Lower lobe of right lung (tissue), 2 donors: ENCODE measurements at regions not wholly inside any gene's neighbourhood (a gene's known extent, or its start where the extent isn't known, plus 50 kb on each side); places are given as distances from the start of the nearest gene placed in this dataset.

Source experiments
- ATAC-seq, 2 donors: fragments of 200-7000 bp; cut with Tn5 transposase; one replicate each; pipeline ENCODE4 v1.9.1; 2020 to 2022; ENCODE audit warnings: mild to moderate bottlenecking in 2 of 2, moderate library complexity in 2 of 2
- DNase-seq: peaks from one replicate; pipeline ENCODE4 v3.0.0-alpha.2; 2020
- H3K27ac ChIP-seq: fragments of 200-600 bp; one replicate; pipeline ENCODE4 v1.8.0; 2022
- H3K27me3 ChIP-seq: fragments of 200-600 bp; one replicate; pipeline ENCODE4 v1.8.0; 2022; ENCODE audit warnings: low read depth
- H3K36me3 ChIP-seq: fragments of 200-600 bp; one replicate; pipeline ENCODE4 v1.8.0; 2022; ENCODE audit warnings: mild to moderate bottlenecking
- H3K4me1 ChIP-seq: fragments of 200-600 bp; one replicate; pipeline ENCODE4 v1.8.0; 2022
- H3K4me3 ChIP-seq: fragments of 200-600 bp; one replicate; pipeline ENCODE4 v1.8.0; 2022; ENCODE audit warnings: mild to moderate bottlenecking
- H3K9me3 ChIP-seq: fragments of 200-600 bp; one replicate; pipeline ENCODE4 v1.8.0; 2022
- intact Hi-C: fragments of 100-400 bp; cut with DNase I; formaldehyde crosslinking; loops from one replicate; pipeline ENCODE4 v1.11.0; 2022
- TF ChIP-seq, protein P1 (sequence below): fragments of 200-600 bp; IDR thresholded peaks from one replicate; pipeline ENCODE4 v1.8.0; 2022; ENCODE audit warnings: antibody characterized with exemption, mild to moderate bottlenecking
- donor health status: DM: no; HTN: yes; CAD: no; lungs with severe emphysema.

- H3K27me3 ChIP-seq, result no peaks in the 10 kb centered on the region
- H3K27ac ChIP-seq, result no peak overlapping the region
- H3K4me1 ChIP-seq, result peaks cover 15% of the 10 kb centered on the region
- H3K36me3 ChIP-seq, result no peaks in the 10 kb centered on the region
- DNase-seq (no peak), ATAC-seq (peak; percentile 61 to 77)
- TF ChIP-seq, protein P1, sequence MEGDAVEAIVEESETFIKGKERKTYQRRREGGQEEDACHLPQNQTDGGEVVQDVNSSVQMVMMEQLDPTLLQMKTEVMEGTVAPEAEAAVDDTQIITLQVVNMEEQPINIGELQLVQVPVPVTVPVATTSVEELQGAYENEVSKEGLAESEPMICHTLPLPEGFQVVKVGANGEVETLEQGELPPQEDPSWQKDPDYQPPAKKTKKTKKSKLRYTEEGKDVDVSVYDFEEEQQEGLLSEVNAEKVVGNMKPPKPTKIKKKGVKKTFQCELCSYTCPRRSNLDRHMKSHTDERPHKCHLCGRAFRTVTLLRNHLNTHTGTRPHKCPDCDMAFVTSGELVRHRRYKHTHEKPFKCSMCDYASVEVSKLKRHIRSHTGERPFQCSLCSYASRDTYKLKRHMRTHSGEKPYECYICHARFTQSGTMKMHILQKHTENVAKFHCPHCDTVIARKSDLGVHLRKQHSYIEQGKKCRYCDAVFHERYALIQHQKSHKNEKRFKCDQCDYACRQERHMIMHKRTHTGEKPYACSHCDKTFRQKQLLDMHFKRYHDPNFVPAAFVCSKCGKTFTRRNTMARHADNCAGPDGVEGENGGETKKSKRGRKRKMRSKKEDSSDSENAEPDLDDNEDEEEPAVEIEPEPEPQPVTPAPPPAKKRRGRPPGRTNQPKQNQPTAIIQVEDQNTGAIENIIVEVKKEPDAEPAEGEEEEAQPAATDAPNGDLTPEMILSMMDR, result no peak
- no peak overlapping the region for H3K4me3 ChIP-seq
- intact Hi-C loops, result no loop called here
- H3K9me3 ChIP-seq, result no peaks in the 10 kb centered on the region
Observed at GRCh38 chr10:113991091-113991860, 52.4 kb upstream of the ADRB1 start.

DNA sequence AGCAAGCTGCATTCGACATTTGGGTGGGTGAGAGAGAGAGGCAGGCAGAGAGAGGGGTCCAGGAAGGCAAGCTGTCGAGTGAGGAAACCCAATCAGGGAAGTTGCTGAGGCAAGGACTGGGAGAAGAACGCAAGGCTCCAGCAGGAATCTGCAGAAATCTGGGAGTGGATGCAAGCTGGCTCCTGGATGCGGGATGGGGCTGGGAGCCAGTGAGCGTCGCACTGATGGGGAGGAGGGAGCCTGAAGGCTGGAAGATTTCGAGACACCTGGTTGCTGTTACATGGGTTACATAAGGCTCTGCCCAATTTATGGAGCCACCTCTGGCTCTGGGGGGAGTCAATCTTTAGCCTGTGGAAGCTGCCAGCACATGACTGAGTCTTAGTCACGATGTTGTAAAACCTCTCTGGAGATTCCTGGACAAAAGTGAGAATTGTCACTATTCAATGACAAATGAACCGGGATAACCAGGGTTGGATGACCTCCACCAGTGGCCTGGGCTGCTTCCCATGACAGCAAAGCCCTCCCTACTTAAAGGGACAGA lies 51.1 kb upstream of the ADRB1 start:
- no peak for ATAC-seq
- TF ChIP-seq, protein P1, result no peak
- peaks cover 15% of the 10 kb centered on the region for H3K4me1 ChIP-seq
- intact Hi-C loops, result no loop called here
- no peak overlapping the region for H3K27ac ChIP-seq
- H3K4me3 ChIP-seq, result no peak overlapping the region
- no peaks in the 10 kb centered on the region for H3K27me3 ChIP-seq
- H3K9me3 ChIP-seq, result no peaks in the 10 kb centered on the region
- no peak for DNase-seq
- H3K36me3 ChIP-seq, result no peaks in the 10 kb centered on the region

DNA sequence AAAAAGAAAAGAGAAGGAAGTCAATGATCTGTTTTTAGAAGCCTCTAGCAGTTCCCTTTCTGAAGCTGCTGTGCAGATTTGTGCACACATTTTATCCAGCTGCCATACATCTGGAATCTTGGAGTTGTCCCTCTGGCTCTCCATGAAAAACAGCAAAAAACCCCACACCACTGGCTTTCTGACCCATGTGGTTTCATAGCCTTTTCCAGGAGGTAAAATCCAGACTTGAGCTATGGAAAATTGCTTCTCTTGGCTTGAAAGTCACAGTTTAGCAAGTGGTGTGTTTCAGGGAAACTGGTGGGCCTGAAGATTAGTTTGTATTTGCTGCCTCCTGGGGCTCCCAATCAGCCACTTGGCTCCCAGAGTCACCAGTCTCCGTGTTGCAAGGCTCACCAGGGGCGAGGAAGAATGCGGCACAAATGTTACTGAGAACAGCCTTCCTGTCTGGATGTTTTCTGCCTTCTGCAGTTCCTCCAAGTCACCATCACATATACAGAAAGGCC lies 50.1 kb upstream of the ADRB1 start:
- Histone ChIP-seq H3K36me3 (no peaks in the 10 kb centered on the region), H3K27ac (no peak overlapping the region), H3K27me3 (no peaks in the 10 kb centered on the region), H3K4me1 (peaks cover 15% of the 10 kb centered on the region), H3K4me3 (no peak overlapping the region), H3K9me3 (no peaks in the 10 kb centered on the region)
- TF ChIP-seq, protein P1, result no peak
- peak in 1 of 2 donors; percentile 37 for ATAC-seq
- intact Hi-C loops, result no loop called here
- no peak for DNase-seq
